Right cardiac atrium (tissue), 5 donors: ENCODE measurements at regions not wholly inside any gene's neighbourhood (a gene's known extent, or its start where the extent isn't known, plus 50 kb on each side); places are given as distances from the start of the nearest gene placed in this dataset.

Experiments
- ATAC-seq, 2 donors: fragments of 200-7000 bp; cut with Tn5 transposase; one replicate each; pipeline versions ENCODE4 v1.8.0 to v1.9.1; 2020; ENCODE audit warnings: moderate library complexity in 2 of 2, mild to moderate bottlenecking in 1 of 2
- DNase-seq, 3 donors: peaks; one replicate each; pipeline ENCODE4 v3.0.0-alpha.2; 2020
- H3K27ac ChIP-seq: one replicate; pipeline ENCODE4 v1.5.1; 2013; ENCODE audit warnings: mild to moderate bottlenecking, low read length, control low read depth, moderate library complexity
- H3K27me3 ChIP-seq: one replicate; pipeline ENCODE4 v1.6.1; 2013; ENCODE audit not compliant: control insufficient read depth, insufficient read depth
- H3K4me1 ChIP-seq: one replicate; pipeline ENCODE4 v1.6.1; 2013; ENCODE audit warnings: low read length; ENCODE audit not compliant: control insufficient read depth, insufficient read depth
- H3K4me3 ChIP-seq: one replicate; pipeline ENCODE4 v1.5.1; 2013; ENCODE audit warnings: low read length, control low read depth
- H3K9me3 ChIP-seq: one replicate; pipeline ENCODE4 v1.6.1; 2013; ENCODE audit warnings: low read length; ENCODE audit not compliant: control insufficient read depth
- WGBS: extraction: QIAGEN DNeasy Blood & Tissue Kit; methylation state at CpG from one replicate; pipeline ENCODE4 v1.1.7; 2013; 5-methylcytosine and 5-hydroxymethylcytosine counted together
- intact Hi-C, 4 donors: fragments of 100-400 bp; cut with DNase I; formaldehyde crosslinking; loops; one replicate each; pipeline versions ENCODE4 v1.11.0 to v1.14.0; 2022 to 2023
- donor health status: healthy with polysubstance abuse.
- donor health status: DM: no; HTN: yes; CAD: no.
- donor health status: DM: no; HTN: no; CAD: no.
- donor health status: DM: no; HTN: yes; CAD: no; lungs with severe emphysema.
- donor health status: DM: yes; HTN: yes; CAD: no.

- no peak overlapping the region for H3K27ac ChIP-seq
- ATAC-seq: no peak
- 80% methylated on average over 14 of the region's 14 CpGs for WGBS
These were observed 656.0 kb upstream of the SALL3 start for GRCh38 chr18:78323453-78324197.

GRCh38 chr18:78327643-78328042 is 652.0 kb upstream of the SALL3 start:
- ATAC-seq (no peak), DNase-seq (no peak)
- 90% methylated on average over 8 of the region's 8 CpGs for WGBS
- Histone ChIP-seq H3K4me3 (no peak overlapping the region), H3K27me3 (no peaks in the 10 kb centered on the region), H3K9me3 (no peaks in the 10 kb centered on the region), H3K27ac (no peak overlapping the region), H3K4me1 (no peaks in the 10 kb centered on the region)
- intact Hi-C loops: no loop called here

More at GRCh38 chr18:78323453-78324197, 656.0 kb upstream of the SALL3 start:
- no peaks in the 10 kb centered on the region for H3K9me3 ChIP-seq
- no peak overlapping the region for H3K4me3 ChIP-seq
- no peak for DNase-seq
- H3K27me3 ChIP-seq: no peaks in the 10 kb centered on the region
- intact Hi-C loops: no loop called here
- no peaks in the 10 kb centered on the region for H3K4me1 ChIP-seq

- ATAC-seq (no peak), DNase-seq (no peak)
- no peak overlapping the region for H3K27ac ChIP-seq
- 85% methylated on average over 10 of the region's 10 CpGs for WGBS
- no peaks in the 10 kb centered on the region for H3K9me3 ChIP-seq
- intact Hi-C loops: no loop called here
- no peak overlapping the region for H3K4me3 ChIP-seq
- no peaks in the 10 kb centered on the region for H3K27me3 ChIP-seq
- no peaks in the 10 kb centered on the region for H3K4me1 ChIP-seq
These were observed 648.9 kb upstream of the SALL3 start for GRCh38 chr18:78330766-78331165.

GRCh38 chr18:78352910-78353309 is 626.7 kb upstream of the SALL3 start:
- Histone ChIP-seq H3K4me1 (no peaks in the 10 kb centered on the region), H3K9me3 (no peaks in the 10 kb centered on the region), H3K4me3 (no peak overlapping the region), H3K27me3 (no peaks in the 10 kb centered on the region), H3K27ac (no peak overlapping the region)
- ATAC-seq: no peak
- no peak for DNase-seq
- WGBS: 85% methylated on average over 6 of the region's 6 CpGs
- intact Hi-C loops: no loop called here

- intact Hi-C loops: no loop called here
- no peak overlapping the region for H3K27ac ChIP-seq
- H3K9me3 ChIP-seq: no peaks in the 10 kb centered on the region
- no peak overlapping the region for H3K4me3 ChIP-seq
- H3K4me1 ChIP-seq: no peaks in the 10 kb centered on the region
- no peak for DNase-seq
- WGBS: 89% methylated on average over 15 of the region's 15 CpGs
- no peaks in the 10 kb centered on the region for H3K27me3 ChIP-seq
- ATAC-seq: no peak
These were observed 617.4 kb upstream of the SALL3 start for GRCh38 chr18:78362198-78362597.

GRCh38 chr18:78363556-78364387 is 615.8 kb upstream of the SALL3 start:
- Histone ChIP-seq H3K4me1 (no peaks in the 10 kb centered on the region), H3K4me3 (no peak overlapping the region), H3K27me3 (no peaks in the 10 kb centered on the region), H3K27ac (no peak overlapping the region), H3K9me3 (no peaks in the 10 kb centered on the region)
- no peak for ATAC-seq
- WGBS: 95% methylated on average over 44 of the region's 44 CpGs
- DNase-seq: no peak
- intact Hi-C loops: no loop called here

GRCh38 chr18:78364388-78364960 is 615.1 kb upstream of the SALL3 start:
- no peak overlapping the region for H3K4me3 ChIP-seq
- no peak overlapping the region for H3K27ac ChIP-seq
- 85% methylated on average over 13 of the region's 13 CpGs for WGBS
- intact Hi-C loops: no loop called here
- no peaks in the 10 kb centered on the region for H3K27me3 ChIP-seq
- no peaks in the 10 kb centered on the region for H3K9me3 ChIP-seq
- DNase-seq: no peak
- H3K4me1 ChIP-seq: no peaks in the 10 kb centered on the region
- no peak for ATAC-seq

- no peak for DNase-seq
- H3K4me1 ChIP-seq: no peaks in the 10 kb centered on the region
- no peaks in the 10 kb centered on the region for H3K27me3 ChIP-seq
- ATAC-seq: no peak
- intact Hi-C loops: no loop called here
- no peaks in the 10 kb centered on the region for H3K9me3 ChIP-seq
- no peak overlapping the region for H3K4me3 ChIP-seq
- H3K27ac ChIP-seq: no peak overlapping the region
- 39% methylated on average over 7 of the region's 7 CpGs for WGBS
These were observed 611.6 kb upstream of the SALL3 start for GRCh38 chr18:78367996-78368395.

- DNase-seq (no peak), ATAC-seq (no peak)
- Histone ChIP-seq H3K27ac (no peak overlapping the region), H3K4me3 (no peak overlapping the region), H3K4me1 (no peaks in the 10 kb centered on the region), H3K9me3 (no peaks in the 10 kb centered on the region), H3K27me3 (no peaks in the 10 kb centered on the region)
- 72% methylated on average over 10 of the region's 10 CpGs for WGBS
- intact Hi-C loops: no loop called here
These were observed 610.9 kb upstream of the SALL3 start for GRCh38 chr18:78368726-78369125.

- Histone ChIP-seq H3K4me1 (no peaks in the 10 kb centered on the region), H3K9me3 (no peaks in the 10 kb centered on the region), H3K27ac (no peak overlapping the region), H3K27me3 (no peaks in the 10 kb centered on the region), H3K4me3 (no peak overlapping the region)
- 84% methylated on average over 8 of the region's 8 CpGs for WGBS
- DNase-seq (no peak), ATAC-seq (no peak)
- intact Hi-C loops: no loop called here
These were observed 603.6 kb upstream of the SALL3 start for GRCh38 chr18:78376046-78376445.

GRCh38 chr18:78378403-78378802 is 601.2 kb upstream of the SALL3 start:
- ATAC-seq (no peak), DNase-seq (no peak)
- H3K27ac ChIP-seq: no peak overlapping the region
- intact Hi-C loops: no loop called here
- H3K4me3 ChIP-seq: no peak overlapping the region
- no peaks in the 10 kb centered on the region for H3K27me3 ChIP-seq
- H3K9me3 ChIP-seq: no peaks in the 10 kb centered on the region
- no peaks in the 10 kb centered on the region for H3K4me1 ChIP-seq
- 66% methylated on average over 7 of the region's 7 CpGs for WGBS
